ENCODE measurements at regions not wholly inside any gene's neighbourhood (a gene's known extent, or its start where the extent isn't known, plus 50 kb on each side); places are given as distances from the start of the nearest gene placed in this dataset.

DNA sequence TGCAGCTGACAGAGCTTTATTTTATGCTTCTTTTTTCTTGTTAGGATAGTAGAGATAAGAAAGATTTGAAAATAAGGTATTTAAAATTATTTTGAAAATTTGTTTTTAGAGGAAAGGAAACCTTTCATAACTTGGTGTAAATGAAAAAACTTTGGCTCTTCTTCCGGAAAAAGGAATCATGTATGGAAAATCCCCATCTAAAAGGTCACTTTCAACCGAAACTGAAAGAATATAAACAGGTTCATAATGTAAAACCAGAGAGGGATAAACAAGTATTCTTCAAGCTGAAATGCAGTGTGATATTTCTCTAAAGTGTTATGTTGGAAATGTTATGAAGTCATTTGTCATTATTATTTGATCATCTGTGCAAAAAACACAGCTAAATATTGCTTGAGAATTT is 246.8 kb downstream of the NFKBIZ start:
- no peaks in the 10 kb centered on the region for H3K9me3 ChIP-seq (replicated peaks; ENCODE audit: control insufficient read depth, insufficient read depth, low read length)
- ChIA-PET POLR2A (interaction anchor here (0.9 kb wide), 1 partner anchor 61 kb away, joined by 3 read pairs; no protein-coding TSS in a partner anchor), CTCF (no interaction called here)
- BruUV-seq (replicated peaks) = no TSS peak
- no peaks in the 10 kb centered on the region for H3K79me2 ChIP-seq (ENCODE audit: control insufficient read depth, insufficient read depth, low read length)
- no peaks in the 10 kb centered on the region for H3K36me3 ChIP-seq (ENCODE audit: control insufficient read depth in 2 of 2, extremely low read depth in 1 of 2, insufficient read depth in 2 of 2, low read length in 2 of 2)
- no peaks in the 10 kb centered on the region for H3K27me3 ChIP-seq (ENCODE audit: control insufficient read depth in 2 of 2, insufficient read depth in 2 of 2, low read length in 2 of 2)
- H2AFZ ChIP-seq (ENCODE audit: low read depth, low read length) = no peak overlapping the region
- DNase-seq (ENCODE audit: low read depth, low spot score) = no peak
- H3K9me1 ChIP-seq (replicated peaks; ENCODE audit: control insufficient read depth, extremely low read depth, insufficient read depth, low read length) = no peaks in the 10 kb centered on the region
- no peaks in the 10 kb centered on the region for H4K20me1 ChIP-seq (replicated peaks; ENCODE audit: control insufficient read depth, extremely low read depth, insufficient read depth, low read length)
- H3K4me2 ChIP-seq (ENCODE audit: insufficient read depth, low read length) = no peak overlapping the region
- FAIRE-seq = no peak
- dilution Hi-C loops (cut with MboI; ENCODE audit: extremely low pct_ligation_motif_present, low sequenced_read_pairs) (no loop called here), intact Hi-C loops (cut with micrococcal nuclease) (no loop called here)
- no peak overlapping the region for H3K27ac ChIP-seq (ENCODE audit: insufficient read depth, low read depth, low read length)
- no peak overlapping the region for H3K9ac ChIP-seq (replicated peaks; ENCODE audit: extremely low read depth, insufficient read depth, low read length)
- peaks cover 17% of the 10 kb centered on the region for H3K4me1 ChIP-seq (ENCODE audit: control insufficient read depth, extremely low read depth, insufficient read depth, low read length)
- no peak overlapping the region for H3K4me3 ChIP-seq (replicated peaks in 1 of 3; ENCODE audit: insufficient read depth in 1 of 3, low read depth in 1 of 3, low read length in 3 of 3)
- no peak for TF ChIP-seq GATA2 (IDR thresholded peaks at IDR 0.05; ENCODE audit: insufficient read depth, insufficient read length, low read depth, low read length)
- no peak for TF ChIP-seq POLR2AphosphoS5 (IDR thresholded peaks at IDR 0.05; ENCODE audit: insufficient read depth, low read depth, low read length)
- TF ChIP-seq, protein P1, sequence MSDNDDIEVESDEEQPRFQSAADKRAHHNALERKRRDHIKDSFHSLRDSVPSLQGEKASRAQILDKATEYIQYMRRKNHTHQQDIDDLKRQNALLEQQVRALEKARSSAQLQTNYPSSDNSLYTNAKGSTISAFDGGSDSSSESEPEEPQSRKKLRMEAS (IDR thresholded peaks at IDR 0.05; ENCODE audit: insufficient read depth, insufficient read length) = no peak
- no peak for TF ChIP-seq JUN (IDR thresholded peaks at IDR 0.05; ENCODE audit: borderline replicate concordance, insufficient read depth, insufficient read length, low read depth)
- TF ChIP-seq, protein P2, sequence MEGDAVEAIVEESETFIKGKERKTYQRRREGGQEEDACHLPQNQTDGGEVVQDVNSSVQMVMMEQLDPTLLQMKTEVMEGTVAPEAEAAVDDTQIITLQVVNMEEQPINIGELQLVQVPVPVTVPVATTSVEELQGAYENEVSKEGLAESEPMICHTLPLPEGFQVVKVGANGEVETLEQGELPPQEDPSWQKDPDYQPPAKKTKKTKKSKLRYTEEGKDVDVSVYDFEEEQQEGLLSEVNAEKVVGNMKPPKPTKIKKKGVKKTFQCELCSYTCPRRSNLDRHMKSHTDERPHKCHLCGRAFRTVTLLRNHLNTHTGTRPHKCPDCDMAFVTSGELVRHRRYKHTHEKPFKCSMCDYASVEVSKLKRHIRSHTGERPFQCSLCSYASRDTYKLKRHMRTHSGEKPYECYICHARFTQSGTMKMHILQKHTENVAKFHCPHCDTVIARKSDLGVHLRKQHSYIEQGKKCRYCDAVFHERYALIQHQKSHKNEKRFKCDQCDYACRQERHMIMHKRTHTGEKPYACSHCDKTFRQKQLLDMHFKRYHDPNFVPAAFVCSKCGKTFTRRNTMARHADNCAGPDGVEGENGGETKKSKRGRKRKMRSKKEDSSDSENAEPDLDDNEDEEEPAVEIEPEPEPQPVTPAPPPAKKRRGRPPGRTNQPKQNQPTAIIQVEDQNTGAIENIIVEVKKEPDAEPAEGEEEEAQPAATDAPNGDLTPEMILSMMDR (IDR thresholded peaks at IDR 0.05; ENCODE audit: extremely low read depth in 1 of 2, insufficient read depth in 1 of 2, low read depth in 1 of 2, low read length in 2 of 2) = no peak
- no peak for TF ChIP-seq EZH2 (IDR thresholded peaks at IDR 0.05; ENCODE audit: borderline replicate concordance, low read depth, low read length, severe bottlenecking)
- no peak for TF ChIP-seq POLR2A (IDR thresholded peaks at IDR 0.05; ENCODE audit: low read depth, low read length)
- TF ChIP-seq MYC (IDR thresholded peaks at IDR 0.05; ENCODE audit: low read depth, low read length) = no peak
- TF ChIP-seq FOS (IDR thresholded peaks at IDR 0.05; ENCODE audit: borderline replicate concordance, insufficient read depth, low read length) = no peak
